Muscle layer of colon (tissue), 2 donors: ENCODE measurements at regions not wholly inside any gene's neighbourhood (a gene's known extent, or its start where the extent isn't known, plus 50 kb on each side); places are given as distances from the start of the nearest gene placed in this dataset.

ENCODE experiments used
- H3K27ac ChIP-seq: one replicate; pipeline ENCODE4 v1.7.0; 2013; ENCODE audit warnings: low read depth, mild to moderate bottlenecking, low read length, moderate library complexity
- H3K27me3 ChIP-seq, 2 donors: one replicate each; pipeline ENCODE4 v1.7.0; 2013; ENCODE audit warnings: low read length in 2 of 2, mild to moderate bottlenecking in 2 of 2; ENCODE audit not compliant: insufficient read depth in 2 of 2, control insufficient read depth in 1 of 2
- H3K36me3 ChIP-seq: one replicate; pipeline ENCODE4 v1.7.0; 2013; ENCODE audit warnings: mild to moderate bottlenecking, low read length; ENCODE audit not compliant: insufficient read depth
- H3K4me1 ChIP-seq: one replicate; pipeline ENCODE4 v1.7.0; 2013; ENCODE audit warnings: mild to moderate bottlenecking, low read length; ENCODE audit not compliant: insufficient read depth
- H3K4me3 ChIP-seq, 2 donors: one replicate each; pipeline ENCODE4 v1.7.0; 2013; ENCODE audit warnings: low read length in 2 of 2, low read depth in 1 of 2, mild to moderate bottlenecking in 1 of 2, moderate library complexity in 1 of 2
- H3K9ac ChIP-seq: one replicate; pipeline ENCODE4 v1.7.0; 2013; ENCODE audit warnings: low read length
- H3K9me3 ChIP-seq: one replicate; pipeline ENCODE4 v1.7.0; 2013; ENCODE audit warnings: mild to moderate bottlenecking, low read length
- donor health status: abdominal sarcoma.
- donor health status: Adenocarcinoma of cecum.

DNA sequence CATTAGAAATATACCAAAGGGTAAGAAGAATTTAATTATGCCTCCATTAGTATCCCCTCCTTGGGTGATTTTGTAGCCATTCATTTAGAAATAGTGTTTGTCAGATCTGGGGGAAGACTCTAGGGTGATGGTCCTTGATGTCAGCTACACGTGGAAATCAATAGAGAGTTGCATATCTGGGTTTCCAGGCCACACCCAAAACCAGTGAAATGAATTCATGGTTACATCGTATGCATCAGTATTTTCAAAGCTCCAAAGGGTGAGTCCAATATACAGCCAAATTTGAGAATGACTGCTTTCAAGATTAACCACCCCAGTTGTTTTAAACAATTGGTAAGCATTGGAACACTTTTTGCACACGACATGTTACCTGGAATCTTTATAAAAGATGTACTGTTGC, 173.4 kb upstream of the SGCD start:
- H3K27ac ChIP-seq, result no peak overlapping the region
- no peaks in the 10 kb centered on the region for H3K4me1 ChIP-seq
- H3K9me3 ChIP-seq, result no peaks in the 10 kb centered on the region
- no peaks in the 10 kb centered on the region for H3K27me3 ChIP-seq
- no peak overlapping the region for H3K4me3 ChIP-seq
- no peaks in the 10 kb centered on the region for H3K36me3 ChIP-seq
- no peak overlapping the region for H3K9ac ChIP-seq

- Histone ChIP-seq H3K9ac (no peak overlapping the region), H3K4me3 (no peak overlapping the region), H3K36me3 (no peaks in the 10 kb centered on the region), H3K27ac (no peak overlapping the region), H3K27me3 (no peaks in the 10 kb centered on the region), H3K4me1 (no peaks in the 10 kb centered on the region), H3K9me3 (no peaks in the 10 kb centered on the region)
Measured at GRCh38 chr5:156154757-156155156, 172.2 kb upstream of the SGCD start.

GRCh38 chr5:156155598-156155997, 171.4 kb upstream of the SGCD start:
- no peak overlapping the region for H3K9ac ChIP-seq
- no peak overlapping the region for H3K4me3 ChIP-seq
- H3K4me1 ChIP-seq, result no peaks in the 10 kb centered on the region
- H3K36me3 ChIP-seq, result no peaks in the 10 kb centered on the region
- H3K27ac ChIP-seq, result no peak overlapping the region
- H3K9me3 ChIP-seq, result no peaks in the 10 kb centered on the region
- no peaks in the 10 kb centered on the region for H3K27me3 ChIP-seq

GRCh38 chr5:156164306-156164705, 162.7 kb upstream of the SGCD start:
- Histone ChIP-seq H3K4me1 (no peaks in the 10 kb centered on the region), H3K9me3 (no peaks in the 10 kb centered on the region), H3K9ac (no peak overlapping the region), H3K27ac (no peak overlapping the region), H3K4me3 (no peak overlapping the region), H3K27me3 (no peaks in the 10 kb centered on the region), H3K36me3 (no peaks in the 10 kb centered on the region)

DNA sequence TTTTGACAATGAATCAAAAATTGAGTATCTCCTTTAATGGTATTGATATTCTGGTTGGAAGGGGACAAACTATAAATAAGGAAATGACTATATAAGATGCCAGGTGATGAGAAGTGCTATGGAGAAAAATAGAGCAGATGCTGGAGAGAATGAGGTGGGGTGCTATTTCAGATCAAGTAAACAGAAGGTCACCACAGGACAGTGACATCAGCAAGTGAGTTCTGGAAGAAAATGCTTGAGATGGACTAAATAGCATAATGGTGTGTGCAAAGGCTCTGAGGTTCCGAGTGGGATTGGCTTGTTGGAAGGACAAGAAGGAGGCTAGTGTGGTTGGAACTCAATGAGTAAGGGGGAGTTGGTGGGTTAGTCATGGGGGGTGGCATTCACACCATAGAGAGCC, 157.5 kb upstream of the SGCD start:
- Histone ChIP-seq H3K36me3 (no peaks in the 10 kb centered on the region), H3K9ac (no peak overlapping the region), H3K27ac (no peak overlapping the region), H3K9me3 (no peaks in the 10 kb centered on the region), H3K4me3 (no peak overlapping the region), H3K4me1 (no peaks in the 10 kb centered on the region), H3K27me3 (no peaks in the 10 kb centered on the region)

DNA sequence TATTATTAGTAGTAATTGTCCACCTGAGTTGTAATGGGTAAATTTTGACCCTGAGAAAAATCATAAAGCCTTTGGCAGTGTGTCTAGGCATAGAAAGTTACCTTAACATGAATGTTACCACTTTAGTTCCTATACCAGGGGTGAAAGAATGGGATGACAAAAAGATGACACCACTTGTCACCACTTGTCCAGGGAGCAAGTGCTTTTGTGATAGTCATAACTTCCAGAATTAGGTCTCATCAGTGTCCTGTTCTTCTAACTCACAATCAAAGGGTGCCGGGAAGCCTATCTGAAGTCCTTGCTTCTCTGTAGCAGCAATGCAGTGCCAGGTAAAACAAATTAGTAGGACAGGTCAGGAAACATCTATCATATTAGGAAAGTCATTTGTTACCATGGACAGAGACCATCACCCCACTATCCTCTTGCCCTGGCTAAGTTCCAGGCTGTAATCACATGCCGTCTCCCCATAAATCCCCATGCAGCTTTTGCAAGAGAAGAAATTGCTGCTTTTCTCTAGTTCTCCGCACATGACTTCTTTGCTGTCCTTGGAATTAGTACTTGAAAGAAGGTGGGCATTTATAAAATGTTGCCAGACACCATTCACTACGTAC, 156.5 kb upstream of the SGCD start:
- Histone ChIP-seq H3K27ac (no peak overlapping the region), H3K27me3 (no peaks in the 10 kb centered on the region), H3K36me3 (no peaks in the 10 kb centered on the region), H3K9ac (no peak overlapping the region), H3K9me3 (no peaks in the 10 kb centered on the region), H3K4me1 (no peaks in the 10 kb centered on the region), H3K4me3 (no peak overlapping the region)

DNA sequence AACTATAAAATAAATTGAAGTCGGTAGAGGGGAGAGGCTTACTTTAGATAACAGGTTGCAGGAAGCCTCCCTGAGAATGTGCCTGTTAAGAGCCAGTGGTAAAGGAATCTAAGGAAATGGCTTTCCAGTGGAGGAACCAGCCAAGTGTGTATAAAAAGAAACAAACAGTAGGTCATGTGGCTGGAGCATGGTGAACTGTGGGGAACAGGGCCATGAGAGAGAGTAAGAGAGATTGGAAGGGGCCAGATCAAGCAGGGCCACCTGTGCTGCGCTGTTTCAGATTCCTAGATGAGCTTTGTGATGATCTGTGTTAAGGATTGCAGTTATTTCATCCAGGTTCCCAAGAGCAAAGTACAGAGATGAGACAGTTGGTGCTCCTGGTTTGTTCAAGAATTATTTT, 152.7 kb upstream of the SGCD start:
- H3K27me3 ChIP-seq, result no peaks in the 10 kb centered on the region
- H3K9ac ChIP-seq, result no peak overlapping the region
- no peaks in the 10 kb centered on the region for H3K4me1 ChIP-seq
- H3K27ac ChIP-seq, result no peak overlapping the region
- no peak overlapping the region for H3K4me3 ChIP-seq
- H3K36me3 ChIP-seq, result no peaks in the 10 kb centered on the region
- H3K9me3 ChIP-seq, result no peaks in the 10 kb centered on the region

- H3K9ac ChIP-seq, result no peak overlapping the region
- no peaks in the 10 kb centered on the region for H3K9me3 ChIP-seq
- no peaks in the 10 kb centered on the region for H3K4me1 ChIP-seq
- H3K27me3 ChIP-seq, result no peaks in the 10 kb centered on the region
- H3K27ac ChIP-seq, result no peak overlapping the region
- H3K4me3 ChIP-seq, result no peak overlapping the region
- no peaks in the 10 kb centered on the region for H3K36me3 ChIP-seq
Measured at GRCh38 chr5:156178117-156178516, 148.8 kb upstream of the SGCD start.

DNA sequence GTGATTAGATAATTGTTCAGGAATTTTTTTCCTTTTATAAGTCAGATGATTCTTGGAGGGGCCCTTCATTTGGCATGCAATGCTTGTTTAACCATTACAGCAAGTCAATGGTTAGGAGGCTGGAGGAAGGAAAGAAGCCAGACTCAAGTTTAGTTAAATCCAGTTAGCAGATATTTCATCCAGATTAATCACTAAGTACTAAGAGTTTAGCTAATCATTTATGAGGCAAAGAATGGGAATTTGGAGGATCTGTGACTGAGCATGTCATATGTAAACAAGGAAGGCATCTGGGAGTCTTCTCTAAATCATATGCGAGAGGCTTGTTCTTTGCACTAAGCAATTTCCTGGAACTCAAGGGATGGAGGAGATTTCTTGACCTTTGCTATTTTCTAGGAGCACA, 145.3 kb upstream of the SGCD start:
- H3K36me3 ChIP-seq, result no peaks in the 10 kb centered on the region
- no peak overlapping the region for H3K4me3 ChIP-seq
- H3K27ac ChIP-seq, result no peak overlapping the region
- H3K27me3 ChIP-seq, result no peaks in the 10 kb centered on the region
- H3K4me1 ChIP-seq, result no peaks in the 10 kb centered on the region
- no peak overlapping the region for H3K9ac ChIP-seq
- no peaks in the 10 kb centered on the region for H3K9me3 ChIP-seq

GRCh38 chr5:156182174-156182967, 144.6 kb upstream of the SGCD start:
- H3K9ac ChIP-seq, result no peak overlapping the region
- H3K4me1 ChIP-seq, result no peaks in the 10 kb centered on the region
- no peaks in the 10 kb centered on the region for H3K9me3 ChIP-seq
- no peaks in the 10 kb centered on the region for H3K36me3 ChIP-seq
- H3K4me3 ChIP-seq, result no peak overlapping the region
- no peaks in the 10 kb centered on the region for H3K27me3 ChIP-seq
- H3K27ac ChIP-seq, result no peak overlapping the region

DNA sequence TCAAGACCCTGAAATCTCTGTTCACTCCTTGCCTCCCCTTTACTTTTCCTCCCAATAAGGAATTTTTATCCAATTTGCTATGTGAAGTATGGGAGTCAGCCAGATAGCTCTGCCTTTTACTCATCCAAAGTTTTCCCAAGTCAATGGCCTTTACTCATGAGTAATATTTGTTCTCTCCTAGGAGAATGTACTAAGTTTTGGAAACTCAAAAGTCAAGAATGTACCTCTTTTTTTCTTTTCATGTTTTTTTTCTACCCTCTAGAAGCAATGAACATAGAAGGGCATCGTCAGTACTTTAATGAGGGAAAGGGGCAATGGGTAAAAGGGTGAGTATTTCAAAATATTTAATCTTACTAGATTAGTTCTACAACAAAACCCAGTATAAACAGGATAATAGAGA, 140.2 kb upstream of the SGCD start:
- Histone ChIP-seq H3K9me3 (no peaks in the 10 kb centered on the region), H3K27ac (no peak overlapping the region), H3K9ac (no peak overlapping the region), H3K27me3 (no peaks in the 10 kb centered on the region), H3K4me3 (no peak overlapping the region), H3K4me1 (no peaks in the 10 kb centered on the region), H3K36me3 (no peaks in the 10 kb centered on the region)

- no peak overlapping the region for H3K4me3 ChIP-seq
- no peaks in the 10 kb centered on the region for H3K9me3 ChIP-seq
- no peaks in the 10 kb centered on the region for H3K36me3 ChIP-seq
- H3K9ac ChIP-seq, result no peak overlapping the region
- H3K27ac ChIP-seq, result no peak overlapping the region
- H3K4me1 ChIP-seq, result no peaks in the 10 kb centered on the region
- no peaks in the 10 kb centered on the region for H3K27me3 ChIP-seq
Measured at GRCh38 chr5:156188016-156188415, 138.9 kb upstream of the SGCD start.
